Natural killer cell (primary cell): ENCODE measurements at regions not wholly inside any gene's neighbourhood (a gene's known extent, or its start where the extent isn't known, plus 50 kb on each side); places are given as distances from the start of the nearest gene placed in this dataset.

Experiments
- ATAC-seq, 3 donors: fragments of 150-1000 bp in 2 of 3; fragments of 200-7000 bp in 1 of 3; cut with Tn5 transposase; 1 replicate in 1 of 3; 2 replicates in 2 of 3; pipeline ENCODE4 v1.10.0; 2021; ENCODE audit warnings: mild to moderate bottlenecking in 2 of 3, moderate library complexity in 2 of 3
- DNase-seq, 2 donors: peaks; one replicate each; pipeline versions ENCODE4 v3.0.0 to v3.0.0-alpha.2; 2013 to 2021; ENCODE audit warnings: mixed read lengths in 1 of 2
- H3K27ac ChIP-seq: one replicate; pipeline ENCODE4 v1.5.1; 2013; ENCODE audit warnings: mild to moderate bottlenecking, low read length
- H3K27me3 ChIP-seq: one replicate; pipeline ENCODE4 v1.6.1; 2013; ENCODE audit warnings: low read length; ENCODE audit not compliant: control insufficient read depth, insufficient read depth
- H3K36me3 ChIP-seq: one replicate; pipeline ENCODE4 v1.6.1; 2013; ENCODE audit warnings: low read length; ENCODE audit not compliant: control insufficient read depth, insufficient read depth
- H3K4me1 ChIP-seq: one replicate; pipeline ENCODE4 v1.6.1; 2013; ENCODE audit warnings: low read length; ENCODE audit not compliant: control insufficient read depth, insufficient read depth
- H3K4me3 ChIP-seq: one replicate; pipeline ENCODE4 v1.5.1; 2013; ENCODE audit warnings: low read length
- H3K9me3 ChIP-seq: one replicate; pipeline ENCODE4 v1.6.1; 2013; ENCODE audit warnings: low read length; ENCODE audit not compliant: control insufficient read depth, insufficient read depth
- H3K27ac Mint-ChIP-seq, 2 donors: one replicate each; pipeline ENCODE4 v1.8.0; 2022; ENCODE audit warnings: mild to moderate bottlenecking in 2 of 2, mixed read lengths in 2 of 2, moderate library complexity in 1 of 2
- H3K27me3 Mint-ChIP-seq, 2 donors: one replicate each; pipeline ENCODE4 v1.8.0; 2022; ENCODE audit warnings: low read depth in 2 of 2, mixed read lengths in 2 of 2
- H3K36me3 Mint-ChIP-seq: one replicate; pipeline ENCODE4 v1.8.0; 2022; ENCODE audit warnings: mixed read lengths
- H3K4me1 Mint-ChIP-seq, 2 donors: one replicate each; pipeline ENCODE4 v1.8.0; 2022; ENCODE audit warnings: mixed read lengths in 2 of 2
- H3K4me3 Mint-ChIP-seq: one replicate; pipeline ENCODE4 v1.8.0; 2022; ENCODE audit warnings: mild to moderate bottlenecking, moderate library complexity, mixed read lengths
- H3K9me3 Mint-ChIP-seq, 2 donors: one replicate each; pipeline ENCODE4 v1.8.0; 2022; ENCODE audit warnings: mixed read lengths in 2 of 2
- CTCF ChIP-seq: fragments of 200-600 bp; IDR thresholded peaks from one replicate; pipeline ENCODE4 v1.8.0; 2022; ENCODE audit warnings: antibody characterized with exemption
- WGBS: methylation state at CpG from one replicate; pipeline ENCODE4 v1.1.7; 2013; ENCODE audit warnings: missing lambda C conversion rate; ENCODE audit not compliant: insufficient coverage; 5-methylcytosine and 5-hydroxymethylcytosine counted together
- intact Hi-C: fragments of 100-400 bp; cut with micrococcal nuclease; formaldehyde crosslinking; loops from one replicate; pipeline ENCODE4 v1.14.2; 2022

- no peak overlapping the region for H3K27ac Mint-ChIP-seq
- H3K36me3 Mint-ChIP-seq, result no peaks in the 10 kb centered on the region
- Histone ChIP-seq H3K27ac (no peak overlapping the region), H3K4me1 (no peaks in the 10 kb centered on the region), H3K9me3 (no peaks in the 10 kb centered on the region), H3K36me3 (no peaks in the 10 kb centered on the region), H3K27me3 (no peaks in the 10 kb centered on the region), H3K4me3 (no peak overlapping the region)
- H3K9me3 Mint-ChIP-seq, result no peaks in the 10 kb centered on the region
- ATAC-seq, result no peak
- no peak for DNase-seq
- WGBS, result 95% methylated on average over 10 of the region's 10 CpGs
- H3K4me1 Mint-ChIP-seq, result no peaks in the 10 kb centered on the region
- intact Hi-C loops, result loop anchor here (5.0 kb wide), 1 partner anchor 797 kb away; no protein-coding TSS in a partner anchor
- H3K4me3 Mint-ChIP-seq, result no peak overlapping the region
- TF ChIP-seq CTCF, result no peak
- H3K27me3 Mint-ChIP-seq, result peaks cover 3 to 6% of the 10 kb centered on the region in 2 donors
Measured at GRCh38 chr4:104859601-104860237, 287.0 kb upstream of the TET2 start.

- H3K27ac Mint-ChIP-seq, result no peak overlapping the region
- Histone ChIP-seq H3K36me3 (no peaks in the 10 kb centered on the region), H3K27me3 (no peaks in the 10 kb centered on the region), H3K4me3 (no peak overlapping the region), H3K9me3 (no peaks in the 10 kb centered on the region), H3K27ac (no peak overlapping the region), H3K4me1 (no peaks in the 10 kb centered on the region)
- no peaks in the 10 kb centered on the region for H3K9me3 Mint-ChIP-seq
- intact Hi-C loops, result loop anchor here (5.0 kb wide), 1 partner anchor 798 kb away; no protein-coding TSS in a partner anchor
- DNase-seq, result peak in 1 of 2 donors; percentile 66
- H3K4me3 Mint-ChIP-seq, result no peak overlapping the region
- H3K27me3 Mint-ChIP-seq, result peaks cover 0 to 6% of the 10 kb centered on the region in 2 donors
- WGBS, result 50% methylated on average over 2 of the region's 4 CpGs
- ATAC-seq, result peak; percentile 75 to 91 (median 85)
- peak; percentile 92 for TF ChIP-seq CTCF
- H3K4me1 Mint-ChIP-seq, result no peaks in the 10 kb centered on the region
- no peaks in the 10 kb centered on the region for H3K36me3 Mint-ChIP-seq
Measured at GRCh38 chr4:104860238-104861123, 286.2 kb upstream of the TET2 start.

GRCh38 chr4:104866809-104867208, 279.9 kb upstream of the TET2 start:
- peaks cover 0 to 6% of the 10 kb centered on the region in 2 donors for H3K4me1 Mint-ChIP-seq
- no peak overlapping the region for H3K27ac ChIP-seq
- WGBS, result 84% methylated on average over 3 of the region's 4 CpGs
- no peaks in the 10 kb centered on the region for H3K4me1 ChIP-seq
- no peak overlapping the region for H3K4me3 ChIP-seq
- ATAC-seq, result no peak
- TF ChIP-seq CTCF, result no peak
- H3K36me3 Mint-ChIP-seq, result no peaks in the 10 kb centered on the region
- no peaks in the 10 kb centered on the region for H3K9me3 Mint-ChIP-seq
- H3K4me3 Mint-ChIP-seq, result no peak overlapping the region
- peak overlapping the region in 1 of 2 donors; percentile 8 for H3K27ac Mint-ChIP-seq
- H3K27me3 Mint-ChIP-seq, result no peaks in the 10 kb centered on the region
- H3K9me3 ChIP-seq, result no peaks in the 10 kb centered on the region
- no peaks in the 10 kb centered on the region for H3K36me3 ChIP-seq
- H3K27me3 ChIP-seq, result no peaks in the 10 kb centered on the region
- DNase-seq, result no peak
- intact Hi-C loops, result no loop called here
